SK-MEL-5 (cell line): ENCODE measurements at regions not wholly inside any gene's neighbourhood (a gene's known extent, or its start where the extent isn't known, plus 50 kb on each side); places are given as distances from the start of the nearest gene placed in this dataset.
"Not testable (repeated sequence)": the region's sequence is repeated elsewhere in the genome, so short reads cannot be mapped to it uniquely, and the experiment has no call there.

Source experiments
- DNase-seq: peaks from one replicate; pipeline ENCODE4 v3.0.0-alpha.2; 2016; ENCODE audit warnings: low read depth, low spot score
- in situ Hi-C: cut with HindIII; loops from 2 replicates; pipeline ENCODE4 v1.10.0; 2016; ENCODE audit warnings: low sequenced_read_pairs, high pct_unique_total_duplicates, low pct_unique_long_range_greater_than_20kb

GRCh38 chr1:221044538-221044937 lies 165.3 kb downstream of the HLX start:
- no peak for DNase-seq
- in situ Hi-C loops, result no loop called here

- DNase-seq, result no peak
- in situ Hi-C loops, result no loop called here
Measured at GRCh38 chr1:221045151-221045550, 165.9 kb downstream of the HLX start.

- no peak for DNase-seq
- in situ Hi-C loops, result no loop called here
Measured at GRCh38 chr1:221045842-221046831, 166.9 kb downstream of the HLX start.

- in situ Hi-C loops, DNase-seq: not testable (repeated sequence)
Measured at GRCh38 chr1:221051391-221051790, 172.1 kb downstream of the HLX start.

- no peak for DNase-seq
- in situ Hi-C loops, result no loop called here
Measured at GRCh38 chr1:221053889-221054288, 174.6 kb downstream of the HLX start.

- in situ Hi-C loops, result no loop called here
- no peak for DNase-seq
Measured at GRCh38 chr1:221059506-221059905, 180.3 kb downstream of the HLX start.

- in situ Hi-C loops, result no loop called here
- no peak for DNase-seq
Measured at GRCh38 chr1:221063651-221064050, 184.4 kb downstream of the HLX start.

- in situ Hi-C loops, result no loop called here
- DNase-seq, result no peak
Measured at GRCh38 chr1:221066351-221067001, 187.2 kb downstream of the HLX start.

GRCh38 chr1:221067721-221068120 lies 188.5 kb downstream of the HLX start:
- DNase-seq, result no peak
- in situ Hi-C loops, result no loop called here

GRCh38 chr1:221069178-221069903 lies 190.1 kb downstream of the HLX start:
- in situ Hi-C loops, result no loop called here
- no peak for DNase-seq

GRCh38 chr1:221069986-221070385 lies 190.7 kb downstream of the HLX start:
- in situ Hi-C loops, result no loop called here
- DNase-seq, result no peak

- in situ Hi-C loops, result no loop called here
- DNase-seq, result no peak
Measured at GRCh38 chr1:221071777-221072176, 192.5 kb downstream of the HLX start.

- in situ Hi-C loops, result no loop called here
- DNase-seq, result no peak
Measured at GRCh38 chr1:221072214-221072613, 193.0 kb downstream of the HLX start.

GRCh38 chr1:221074332-221074731 lies 195.1 kb downstream of the HLX start:
- in situ Hi-C loops, result no loop called here
- DNase-seq, result no peak

GRCh38 chr1:221075911-221076310 lies 196.7 kb downstream of the HLX start:
- DNase-seq, result no peak
- in situ Hi-C loops, result no loop called here

GRCh38 chr1:221076391-221076811 lies 197.2 kb downstream of the HLX start:
- in situ Hi-C loops, result no loop called here
- no peak for DNase-seq

GRCh38 chr1:221078260-221078965 lies 199.2 kb downstream of the HLX start:
- in situ Hi-C loops, result no loop called here
- DNase-seq, result no peak

GRCh38 chr1:221083902-221084301 lies 204.7 kb downstream of the HLX start:
- DNase-seq, result no peak
- in situ Hi-C loops, result no loop called here
